HEK293T (cell line): ENCODE measurements at regions not wholly inside any gene's neighbourhood (a gene's known extent, or its start where the extent isn't known, plus 50 kb on each side); places are given as distances from the start of the nearest gene placed in this dataset.

Experiments
- CTCF ChIA-PET: fragments of 350-600 bp; formaldehyde crosslinking; extraction: SDS; loops from one replicate; lab custom pipeline; 2021; ENCODE audit warnings: antibody characterized with exemption, inconsistent platforms; lab: Yijun Ruan, JAX
- POLR2A ChIA-PET: fragments of 350-600 bp; formaldehyde crosslinking; extraction: SDS; loops from one replicate; lab custom pipeline; 2020; ENCODE audit warnings: antibody characterized with exemption, inconsistent platforms; lab: Yijun Ruan, JAX
- DNase-seq: peaks from one replicate; pipeline ENCODE4 v3.0.0; 2012; ENCODE audit warnings: mixed read lengths; ENCODE audit errors: extremely low spot score
- ARNT ChIP-seq: fragments of 450-650 bp; IDR thresholded peaks from 2 replicates; pipeline ENCODE4 v1.6.1; 2017; ENCODE audit warnings: mild to moderate bottlenecking
- BHLHE40 ChIP-seq: fragments of 450-650 bp; IDR thresholded peaks from 2 replicates; pipeline ENCODE4 v1.6.1; 2016; ENCODE audit warnings: mild to moderate bottlenecking, moderate library complexity, borderline replicate concordance
- CTBP1 ChIP-seq: fragments of 450-650 bp; IDR thresholded peaks from 2 replicates; pipeline ENCODE4 v1.6.1; 2016; ENCODE audit warnings: borderline replicate concordance
- ELF4 ChIP-seq: fragments of 450-650 bp; IDR thresholded peaks from 2 replicates; pipeline ENCODE4 v1.6.1; 2017; ENCODE audit warnings: antibody characterized with exemption
- FOXA1 ChIP-seq: fragments of 450-650 bp; IDR thresholded peaks from 2 replicates; pipeline ENCODE4 v1.6.1; 2016; ENCODE audit warnings: mild to moderate bottlenecking
- FOXK2 ChIP-seq: fragments of 450-650 bp; IDR thresholded peaks from 2 replicates; pipeline ENCODE4 v1.6.1; 2016; ENCODE audit warnings: mild to moderate bottlenecking
- FOXM1 ChIP-seq: fragments of 450-650 bp; IDR thresholded peaks from 2 replicates; pipeline ENCODE4 v1.6.1; 2017; ENCODE audit warnings: mild to moderate bottlenecking, borderline replicate concordance
- HDGF ChIP-seq: fragments of 450-650 bp; IDR thresholded peaks from 2 replicates; pipeline ENCODE4 v1.6.1; 2017; ENCODE audit warnings: antibody characterized with exemption, borderline replicate concordance
- L3MBTL2 ChIP-seq: fragments of 450-650 bp; conservative IDR thresholded peaks from 2 replicates; pipeline ENCODE4 v1.6.1; 2016; ENCODE audit warnings: mild to moderate bottlenecking
- LEF1 ChIP-seq: fragments of 450-650 bp; IDR thresholded peaks from 2 replicates; pipeline ENCODE4 v1.6.1; 2017; ENCODE audit warnings: mild to moderate bottlenecking, borderline replicate concordance
- NFRKB ChIP-seq: fragments of 450-650 bp; IDR thresholded peaks from 2 replicates; pipeline ENCODE4 v1.6.1; 2016; ENCODE audit warnings: mild to moderate bottlenecking, moderate library complexity
- SP1 ChIP-seq: fragments of 450-650 bp; IDR thresholded peaks from 2 replicates; pipeline ENCODE4 v1.6.1; 2017
- SUZ12 ChIP-seq: fragments of 450-650 bp; IDR thresholded peaks from 2 replicates; pipeline ENCODE4 v1.6.1; 2016; ENCODE audit warnings: mild to moderate bottlenecking
- TARDBP ChIP-seq: fragments of 450-650 bp; IDR thresholded peaks from 2 replicates; pipeline ENCODE4 v1.6.1; 2016
- ZNF384 ChIP-seq: fragments of 450-650 bp; IDR thresholded peaks from 2 replicates; pipeline ENCODE4 v1.6.1; 2016
- TF ChIP-seq, protein P1 (sequence below): fragments of 450-650 bp; IDR thresholded peaks from 2 replicates; pipeline ENCODE4 v1.6.1; 2016

DNA sequence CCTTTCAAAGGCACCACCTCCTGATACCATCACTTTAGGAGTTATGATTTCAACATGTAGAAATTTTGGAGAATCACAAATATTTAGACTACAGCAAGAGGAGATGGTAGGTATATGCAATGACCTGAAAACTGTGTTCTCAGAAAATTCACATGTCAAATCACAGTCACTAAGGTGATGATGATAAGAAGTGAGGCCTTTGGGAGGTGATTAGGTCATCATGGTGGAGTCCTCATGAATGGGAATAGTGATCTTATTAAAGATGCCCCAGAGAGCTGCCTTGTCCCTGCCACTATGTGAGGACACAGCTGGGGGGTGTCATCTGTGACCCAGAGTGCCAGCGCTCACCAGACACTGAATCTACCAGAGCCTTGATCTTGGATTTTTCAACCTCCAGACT is 513.5 kb upstream of the TUSC1 start:
- TF ChIP-seq SP1 (no peak), FOXM1 (no peak)
- ChIA-PET POLR2A (no interaction called here), CTCF (no interaction called here)
- no peak for DNase-seq

DNA sequence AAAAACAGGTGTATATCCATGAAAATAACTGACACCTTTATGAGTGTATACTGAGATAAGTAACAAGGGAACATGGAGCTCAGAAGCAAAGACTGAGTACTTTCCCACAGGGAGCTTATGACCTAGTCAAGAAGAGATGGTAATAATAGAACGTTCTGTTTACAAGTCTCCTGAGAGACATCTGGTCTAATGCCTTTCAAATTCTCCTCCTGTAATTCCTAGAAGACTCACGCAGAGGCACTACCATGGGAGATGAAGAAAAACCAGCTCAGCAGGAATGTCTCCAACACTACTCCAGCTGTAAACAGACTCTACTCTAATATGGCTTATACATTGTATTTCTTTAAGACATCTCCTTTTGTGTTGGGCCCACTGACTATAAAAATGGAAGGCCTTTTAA is 503.6 kb upstream of the TUSC1 start:
- POLR2A ChIA-PET, result no interaction called here
- TF ChIP-seq, protein P1, sequence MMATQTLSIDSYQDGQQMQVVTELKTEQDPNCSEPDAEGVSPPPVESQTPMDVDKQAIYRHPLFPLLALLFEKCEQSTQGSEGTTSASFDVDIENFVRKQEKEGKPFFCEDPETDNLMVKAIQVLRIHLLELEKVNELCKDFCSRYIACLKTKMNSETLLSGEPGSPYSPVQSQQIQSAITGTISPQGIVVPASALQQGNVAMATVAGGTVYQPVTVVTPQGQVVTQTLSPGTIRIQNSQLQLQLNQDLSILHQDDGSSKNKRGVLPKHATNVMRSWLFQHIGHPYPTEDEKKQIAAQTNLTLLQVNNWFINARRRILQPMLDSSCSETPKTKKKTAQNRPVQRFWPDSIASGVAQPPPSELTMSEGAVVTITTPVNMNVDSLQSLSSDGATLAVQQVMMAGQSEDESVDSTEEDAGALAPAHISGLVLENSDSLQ, result no peak
- TF ChIP-seq NFRKB (no peak), TARDBP (no peak), FOXM1 (no peak), FOXA1 (no peak), ELF4 (no peak), HDGF (no peak), BHLHE40 (no peak), LEF1 (no peak), SP1 (no peak), CTBP1 (no peak), SUZ12 (no peak), FOXK2 (no peak), L3MBTL2 (no peak), ZNF384 (no peak), ARNT (no peak)
- CTCF ChIA-PET, result no interaction called here
- no peak for DNase-seq

DNA sequence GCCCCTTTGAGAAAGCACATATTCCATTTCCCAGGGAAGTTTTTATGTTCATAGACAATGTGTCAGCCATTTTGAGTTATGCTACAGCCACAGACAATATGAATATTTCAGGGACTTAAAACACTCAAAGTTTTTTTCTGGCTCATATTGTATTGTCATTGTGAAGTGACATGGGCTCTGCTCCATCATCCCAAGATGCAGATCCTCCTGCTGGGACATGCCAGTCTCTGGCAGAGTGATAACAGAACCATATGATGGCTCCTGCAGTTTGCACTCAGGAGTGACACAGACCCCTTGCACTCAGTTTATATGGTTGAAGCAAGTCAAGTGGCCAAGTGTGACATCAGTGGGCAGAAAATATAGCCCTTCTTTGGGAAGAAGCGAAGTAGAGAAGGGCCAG is 498.4 kb upstream of the TUSC1 start:
- POLR2A ChIA-PET, result no interaction called here
- DNase-seq, result no peak
- CTCF ChIA-PET, result no interaction called here
- TF ChIP-seq FOXA1 (no peak), LEF1 (no peak), ARNT (no peak), TARDBP (no peak)

DNA sequence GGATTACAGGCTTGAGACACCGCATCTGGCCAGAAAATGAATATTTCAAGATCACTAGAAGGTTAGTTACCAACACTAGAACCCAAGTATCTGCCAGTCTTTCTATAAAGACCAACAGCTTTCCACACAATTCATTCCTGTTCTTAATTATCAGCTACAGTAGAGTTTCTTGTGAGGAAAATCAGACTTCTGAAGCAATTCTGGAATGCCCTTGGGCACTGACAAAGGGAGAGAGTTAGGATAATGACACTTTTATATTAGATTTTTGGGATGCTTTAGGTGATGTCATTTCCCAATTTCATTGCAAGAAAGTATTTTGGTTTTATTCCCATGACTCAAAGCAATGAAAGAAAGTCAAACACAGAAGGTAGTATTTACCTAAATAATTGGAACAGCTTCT is 497.0 kb upstream of the TUSC1 start:
- ChIA-PET POLR2A (no interaction called here), CTCF (no interaction called here)
- TF ChIP-seq BHLHE40, result no peak
- no peak for TF ChIP-seq ARNT
- TF ChIP-seq FOXA1, result no peak
- no peak for TF ChIP-seq TARDBP
- no peak for TF ChIP-seq FOXK2
- no peak for TF ChIP-seq FOXM1
- TF ChIP-seq L3MBTL2, result no peak
- TF ChIP-seq SP1, result no peak
- no peak for TF ChIP-seq NFRKB
- TF ChIP-seq CTBP1, result no peak
- no peak for TF ChIP-seq LEF1
- TF ChIP-seq SUZ12, result no peak
- no peak for TF ChIP-seq ELF4
- no peak for TF ChIP-seq ZNF384
- DNase-seq, result no peak

DNA sequence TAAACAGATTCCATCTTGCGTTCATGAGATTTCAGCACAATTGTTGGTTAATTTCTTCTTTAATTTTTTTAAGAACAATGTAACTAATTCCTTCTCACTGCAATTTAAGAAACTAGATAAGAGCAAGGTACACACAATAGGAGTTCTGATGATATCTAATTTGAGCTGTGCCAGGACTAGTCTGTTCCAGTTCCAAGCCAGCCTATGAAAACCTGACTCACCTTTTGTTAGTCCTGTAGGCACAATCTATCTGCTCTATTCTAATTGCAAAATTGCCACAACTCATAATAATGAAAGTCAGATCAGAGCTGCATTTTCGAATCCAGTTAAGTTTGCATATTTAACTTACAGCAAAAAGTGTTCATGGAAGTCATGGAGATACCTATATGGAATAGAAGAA is 494.1 kb upstream of the TUSC1 start:
- CTCF ChIA-PET, result no interaction called here
- POLR2A ChIA-PET, result no interaction called here

DNA sequence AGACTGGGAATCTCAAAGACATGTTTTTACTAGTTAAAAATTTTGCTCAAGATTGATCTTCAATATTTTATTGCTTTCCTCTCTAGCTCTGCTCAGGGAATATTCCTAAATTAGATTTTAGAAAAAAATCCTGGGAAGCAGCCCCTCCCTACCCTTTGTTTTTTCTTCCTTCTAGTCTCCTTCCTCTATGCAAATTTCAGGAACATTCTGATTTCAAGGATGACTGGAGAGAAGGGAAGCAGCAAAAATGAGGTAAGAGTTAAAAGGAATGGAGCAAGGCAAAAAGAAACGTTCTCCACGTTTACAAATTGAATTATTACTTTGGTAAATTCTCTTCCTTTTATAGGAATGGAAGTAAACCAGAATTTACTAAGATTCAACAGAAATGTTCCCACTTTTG is 493.4 kb upstream of the TUSC1 start:
- CTCF ChIA-PET, result no interaction called here
- TF ChIP-seq SUZ12 (no peak), ELF4 (no peak), FOXM1 (no peak), BHLHE40 (no peak)
- POLR2A ChIA-PET, result no interaction called here
- no peak for DNase-seq

More for the DNA sequence above, 494.1 kb upstream of the TUSC1 start:
- TF ChIP-seq SUZ12 (no peak), FOXM1 (no peak), NFRKB (no peak), SP1 (no peak), ZNF384 (no peak), ELF4 (no peak), HDGF (no peak), BHLHE40 (no peak), FOXK2 (no peak)
- no peak for DNase-seq

DNA sequence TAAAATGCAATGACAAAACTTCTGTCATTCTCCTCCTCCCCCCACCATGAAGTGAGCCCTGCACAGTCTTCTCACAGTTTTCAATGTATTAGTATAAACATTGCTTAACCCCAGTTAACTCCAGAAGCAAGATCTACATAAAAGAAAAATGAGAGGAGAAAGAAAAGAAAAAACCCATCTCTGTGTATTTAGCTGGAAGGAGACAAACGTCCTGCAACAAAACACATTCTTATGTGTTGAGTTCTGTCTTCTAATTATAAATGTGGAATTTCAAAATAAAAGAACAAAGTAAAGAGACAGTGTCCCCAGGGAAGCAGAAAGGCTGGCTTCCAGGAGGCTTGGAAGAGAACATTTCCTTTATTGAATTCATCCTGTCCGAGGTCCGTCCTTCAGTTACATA is 491.9 kb upstream of the TUSC1 start:
- ChIA-PET CTCF (no interaction called here), POLR2A (no interaction called here)
- no peak for TF ChIP-seq ARNT
- no peak for TF ChIP-seq FOXM1
- TF ChIP-seq BHLHE40, result no peak
- no peak for TF ChIP-seq NFRKB
- TF ChIP-seq LEF1, result no peak
- TF ChIP-seq SUZ12, result no peak
- no peak for TF ChIP-seq ELF4
- TF ChIP-seq L3MBTL2, result no peak
- no peak for TF ChIP-seq CTBP1
- no peak for TF ChIP-seq FOXK2
- no peak for TF ChIP-seq HDGF
- TF ChIP-seq TARDBP, result no peak
- no peak for TF ChIP-seq FOXA1
- TF ChIP-seq ZNF384, result no peak
- TF ChIP-seq, protein P1, result no peak
- TF ChIP-seq SP1, result no peak
- DNase-seq, result no peak

DNA sequence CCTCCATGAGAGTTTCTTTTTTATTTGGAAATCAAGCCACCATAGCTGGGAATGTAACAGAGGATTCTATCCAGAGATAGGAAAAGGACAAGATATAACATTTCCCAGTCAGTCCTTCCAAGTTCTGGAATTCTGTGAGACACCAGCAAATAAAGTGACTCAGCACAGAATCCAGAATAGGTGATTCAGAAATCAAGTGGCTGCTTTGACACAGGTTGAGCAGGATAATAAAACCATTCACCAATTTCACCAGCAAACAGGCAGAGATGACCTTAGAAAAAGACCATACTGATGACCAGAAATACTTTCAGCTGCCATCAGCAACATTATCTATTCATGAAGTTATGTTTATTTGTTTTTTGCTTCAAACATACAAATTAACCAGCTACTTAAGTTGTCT is 491.5 kb upstream of the TUSC1 start:
- ChIA-PET POLR2A (no interaction called here), CTCF (no interaction called here)
- TF ChIP-seq ARNT, result no peak
- no peak for TF ChIP-seq TARDBP
- no peak for TF ChIP-seq SUZ12
- TF ChIP-seq LEF1, result no peak
- TF ChIP-seq FOXA1, result no peak
- no peak for DNase-seq
